ENCODE measurements at regions not wholly inside any gene's neighbourhood (a gene's known extent, or its start where the extent isn't known, plus 50 kb on each side); places are given as distances from the start of the nearest gene placed in this dataset.
"Not testable (repeated sequence)": the region's sequence is repeated elsewhere in the genome, so short reads cannot be mapped to it uniquely, and the experiment has no call there.

DNA sequence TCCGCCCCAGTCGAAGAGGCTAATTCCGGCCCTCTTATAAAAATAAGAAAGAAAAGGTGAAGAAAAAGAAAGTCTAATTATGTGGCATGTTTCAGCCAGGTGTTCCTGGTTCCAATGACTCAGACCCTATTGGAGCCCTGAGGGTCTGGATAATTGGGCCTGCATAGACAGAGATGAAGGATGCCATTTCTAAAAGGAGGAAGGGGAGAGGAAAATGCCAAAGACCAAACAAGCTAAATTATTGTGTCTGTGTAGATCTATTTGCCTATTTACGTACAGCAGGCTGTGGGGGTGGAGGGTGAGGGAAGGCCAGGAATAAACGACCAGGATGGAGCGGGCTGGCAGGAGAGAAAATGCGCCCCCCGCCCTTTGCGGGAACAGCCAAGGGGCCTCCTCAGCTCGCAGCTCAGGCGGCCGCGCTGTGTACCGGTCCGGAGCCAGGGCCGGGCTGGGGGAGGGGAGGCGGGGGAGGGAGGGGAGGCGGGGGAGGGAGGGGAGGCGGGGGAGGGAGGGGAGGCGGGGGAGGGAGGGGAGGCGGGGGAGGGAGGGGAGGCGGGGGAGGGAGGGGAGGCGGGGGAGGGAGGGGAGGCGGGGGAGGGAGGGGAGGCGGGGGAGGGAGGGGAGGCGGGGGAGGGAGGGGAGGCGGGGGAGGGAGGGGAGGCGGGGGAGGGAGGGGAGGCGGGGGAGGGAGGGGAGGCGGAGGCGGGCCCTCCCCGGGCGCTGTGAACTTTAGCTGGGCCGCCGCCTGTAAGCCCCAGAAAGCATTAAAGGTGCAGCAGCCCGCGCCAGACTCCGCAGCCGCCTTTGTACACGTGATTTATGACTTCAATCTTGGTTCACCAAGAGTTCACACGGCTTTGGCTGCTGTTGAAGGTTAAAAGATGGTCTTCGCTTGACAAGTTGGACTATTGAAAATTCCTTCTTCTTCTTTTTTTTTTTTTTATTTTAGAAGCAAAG, 113.0 kb upstream of the FOXD4L5 start:
- not testable (repeated sequence) for H3K4me3 Mint-ChIP-seq, H3K27ac Mint-ChIP-seq, H3K9me3 Mint-ChIP-seq, H3K27me3 Mint-ChIP-seq, H3K36me3 Mint-ChIP-seq, H3K4me1 Mint-ChIP-seq, DNase-seq

DNA sequence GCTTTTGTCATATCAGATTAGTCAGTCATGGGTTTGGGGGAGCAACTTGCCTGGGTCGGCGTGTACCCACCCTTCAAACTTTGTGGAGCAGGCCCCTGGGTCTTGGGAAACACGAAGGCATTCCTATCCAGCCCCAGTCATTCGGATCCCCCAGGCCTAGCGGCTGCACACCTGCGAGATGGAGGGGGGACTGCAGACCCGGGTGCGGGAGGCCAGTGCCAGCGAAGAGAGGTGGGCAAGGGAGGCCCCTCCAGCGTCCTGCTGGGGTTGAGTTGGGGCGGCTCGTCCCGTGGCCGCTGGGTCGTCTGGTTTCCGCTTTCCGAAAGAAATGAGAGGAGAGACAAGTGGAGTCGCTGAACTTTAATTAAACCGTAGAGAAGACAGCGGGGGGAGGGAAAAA, 112.2 kb upstream of the FOXD4L5 start:
- H3K4me1 Mint-ChIP-seq, H3K27me3 Mint-ChIP-seq, H3K36me3 Mint-ChIP-seq, DNase-seq, H3K4me3 Mint-ChIP-seq, H3K27ac Mint-ChIP-seq, H3K9me3 Mint-ChIP-seq: not testable (repeated sequence)

DNA sequence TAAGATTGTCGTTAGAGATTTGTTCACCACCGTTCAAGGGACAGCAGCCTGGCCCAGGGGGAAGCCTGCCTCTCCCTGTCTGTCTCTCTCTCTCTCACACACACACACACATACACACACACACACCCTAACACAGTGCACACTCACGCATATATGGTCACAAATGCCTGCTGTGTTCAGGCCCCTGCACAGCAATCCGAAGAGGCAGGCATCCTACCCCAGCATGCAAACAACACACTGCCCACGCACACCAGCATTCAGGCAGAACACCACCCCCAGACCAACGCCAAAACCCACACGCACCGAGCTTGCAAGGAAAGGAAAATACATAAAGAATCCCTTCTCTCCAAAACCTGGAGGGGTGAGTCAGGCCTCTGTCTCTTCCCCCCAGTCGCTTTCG, 111.6 kb upstream of the FOXD4L5 start:
- not testable (repeated sequence) for H3K27ac Mint-ChIP-seq, DNase-seq, H3K4me1 Mint-ChIP-seq, H3K9me3 Mint-ChIP-seq, H3K4me3 Mint-ChIP-seq, H3K27me3 Mint-ChIP-seq, H3K36me3 Mint-ChIP-seq

DNA sequence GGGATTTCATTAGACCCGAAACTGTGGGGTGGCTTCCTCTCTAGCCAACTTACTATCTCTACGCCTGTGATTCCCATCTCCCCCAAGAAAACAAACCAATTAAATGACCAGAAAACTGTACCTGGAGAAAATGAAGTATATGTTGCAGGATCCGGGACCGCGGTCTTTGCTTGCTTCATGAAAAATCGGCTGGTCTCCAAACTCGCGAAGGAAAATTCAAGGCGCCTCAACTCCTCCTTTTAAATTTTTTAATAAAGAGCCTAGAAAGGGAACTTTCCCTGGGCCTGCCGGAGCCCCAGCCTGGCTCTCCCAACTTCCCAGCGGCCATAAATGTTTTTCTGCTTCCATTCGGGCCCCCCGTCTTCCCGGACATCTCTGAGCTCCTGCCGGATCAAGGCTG, 110.8 kb upstream of the FOXD4L5 start:
- not testable (repeated sequence) for H3K4me3 Mint-ChIP-seq, H3K4me1 Mint-ChIP-seq

DNA sequence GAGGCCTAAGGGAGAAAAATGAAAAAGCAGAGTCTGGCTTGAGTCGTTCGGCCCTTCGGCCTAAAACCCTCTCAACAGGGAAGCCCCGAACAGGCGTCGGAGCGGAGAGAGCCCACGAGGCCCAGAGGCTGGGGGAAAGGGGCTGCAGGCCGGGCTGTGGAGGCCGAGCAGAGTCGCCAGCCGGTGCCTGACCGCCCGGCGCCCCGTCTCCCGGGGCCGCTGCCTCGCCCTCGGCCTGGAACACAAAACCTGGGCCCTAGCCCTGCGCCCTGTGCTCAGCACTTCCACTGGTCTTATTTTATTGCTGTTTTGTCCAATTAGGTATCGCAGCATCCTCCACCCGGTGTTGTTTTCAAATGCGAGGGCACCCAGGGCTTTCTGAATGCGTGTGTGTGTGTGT, 110.1 kb upstream of the FOXD4L5 start:
- not testable (repeated sequence) for H3K9me3 Mint-ChIP-seq, H3K27ac Mint-ChIP-seq, DNase-seq, H3K4me1 Mint-ChIP-seq, H3K4me3 Mint-ChIP-seq, H3K27me3 Mint-ChIP-seq, H3K36me3 Mint-ChIP-seq

More for the DNA sequence above, 110.8 kb upstream of the FOXD4L5 start:
- H3K27ac Mint-ChIP-seq, H3K27me3 Mint-ChIP-seq, H3K9me3 Mint-ChIP-seq, H3K36me3 Mint-ChIP-seq, DNase-seq: not testable (repeated sequence)

DNA sequence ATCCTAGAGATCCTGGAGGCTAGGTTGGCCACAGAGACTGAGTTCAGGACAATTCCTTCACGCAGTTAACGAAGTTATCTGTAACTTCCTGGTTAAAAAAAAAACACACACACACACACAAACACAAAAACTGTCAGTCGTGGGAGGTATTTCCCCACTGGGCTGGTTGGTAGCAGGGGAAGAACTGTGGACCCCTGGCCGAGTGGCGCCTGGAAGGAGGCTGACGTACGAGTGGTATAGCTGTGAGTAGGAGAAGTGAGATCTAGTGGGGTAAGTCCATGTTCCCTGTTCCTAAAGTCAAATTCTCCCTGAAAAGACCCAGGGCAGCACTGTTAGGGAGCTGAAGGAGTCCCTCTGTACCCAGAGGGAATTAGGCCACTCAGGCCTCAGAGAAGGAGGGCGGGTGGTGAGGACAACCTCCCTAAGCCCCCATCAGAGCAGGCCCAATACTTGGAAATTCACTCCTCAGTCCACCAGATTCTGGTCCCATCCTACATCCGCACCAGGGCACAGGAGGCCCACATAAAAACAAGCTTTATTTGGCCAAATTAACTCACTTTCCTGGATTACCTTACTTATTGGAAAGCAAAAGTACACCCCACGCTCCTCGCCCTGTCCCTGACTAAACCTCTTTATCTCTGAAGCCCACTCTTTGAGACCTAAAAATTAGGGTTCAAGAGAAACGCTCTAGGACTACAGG, 108.3 kb upstream of the FOXD4L5 start:
- not testable (repeated sequence) for H3K36me3 Mint-ChIP-seq, H3K9me3 Mint-ChIP-seq, H3K4me1 Mint-ChIP-seq, H3K27me3 Mint-ChIP-seq, H3K4me3 Mint-ChIP-seq, DNase-seq, H3K27ac Mint-ChIP-seq

DNA sequence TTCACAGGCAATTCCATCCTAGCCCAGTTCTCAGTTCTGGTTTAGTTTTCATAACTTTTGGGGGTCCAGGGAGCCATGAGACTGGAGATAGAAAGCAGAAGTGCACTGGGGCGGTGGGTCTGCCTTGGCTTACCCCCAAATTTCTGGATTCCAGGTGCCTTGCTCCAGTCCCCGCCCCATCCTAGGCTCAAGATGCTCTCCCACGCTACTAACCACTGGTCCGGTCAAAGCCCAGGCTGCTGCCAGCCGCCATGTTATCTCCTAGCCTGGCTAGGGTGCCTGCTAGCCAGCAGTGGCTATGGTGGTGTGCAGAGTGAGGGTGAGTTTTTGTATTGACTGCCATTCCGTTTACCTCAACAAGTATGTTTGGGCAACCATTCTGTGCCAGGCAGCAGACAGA, 107.6 kb upstream of the FOXD4L5 start:
- not testable (repeated sequence) for H3K36me3 Mint-ChIP-seq, H3K4me3 Mint-ChIP-seq, H3K4me1 Mint-ChIP-seq, H3K9me3 Mint-ChIP-seq, H3K27ac Mint-ChIP-seq, H3K27me3 Mint-ChIP-seq, DNase-seq

DNA sequence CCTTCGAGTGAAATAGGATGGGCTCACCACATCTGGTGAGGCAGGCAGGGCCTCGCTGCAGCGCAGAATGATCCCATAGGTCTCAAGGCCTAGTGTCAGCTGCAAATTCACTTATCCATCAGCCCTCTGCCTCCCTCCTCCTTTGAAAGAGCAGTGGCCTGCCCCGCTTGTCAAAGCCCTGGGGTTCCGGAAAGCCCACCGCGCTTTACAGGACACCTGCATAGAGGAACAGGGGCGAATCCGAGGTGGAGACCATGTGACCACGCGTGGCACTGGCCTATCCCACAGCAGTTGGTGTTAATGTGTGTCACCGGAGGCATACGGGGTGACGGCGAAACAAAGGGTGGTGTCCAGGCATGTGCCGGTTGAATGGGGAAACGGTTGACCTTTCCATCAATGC, 104.7 kb upstream of the FOXD4L5 start:
- not testable (repeated sequence) for H3K4me1 Mint-ChIP-seq, H3K27ac Mint-ChIP-seq, DNase-seq, H3K36me3 Mint-ChIP-seq, H3K27me3 Mint-ChIP-seq, H3K9me3 Mint-ChIP-seq, H3K4me3 Mint-ChIP-seq

DNA sequence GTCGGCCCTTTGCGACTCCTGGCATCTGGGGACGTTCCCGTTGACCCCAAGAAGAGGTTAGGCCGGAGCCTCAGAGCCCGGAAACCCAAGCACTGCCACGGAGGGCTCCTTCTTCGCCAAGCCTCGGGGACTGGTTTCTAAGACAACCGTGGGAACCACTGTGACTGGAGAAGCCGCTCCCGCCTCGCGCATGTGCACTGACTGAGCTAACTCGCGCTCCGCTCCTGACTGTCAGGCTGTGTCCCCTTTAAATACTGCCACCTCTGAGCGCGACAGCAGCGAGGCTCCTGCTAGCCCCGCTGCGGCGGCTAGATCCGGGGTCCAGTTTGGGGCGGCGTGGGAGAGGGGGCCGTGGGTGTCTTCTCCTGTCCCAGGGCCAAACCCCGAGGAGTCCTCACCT, 104.2 kb upstream of the FOXD4L5 start:
- not testable (repeated sequence) for H3K27me3 Mint-ChIP-seq, H3K27ac Mint-ChIP-seq, H3K4me3 Mint-ChIP-seq, H3K9me3 Mint-ChIP-seq, DNase-seq, H3K36me3 Mint-ChIP-seq, H3K4me1 Mint-ChIP-seq

DNA sequence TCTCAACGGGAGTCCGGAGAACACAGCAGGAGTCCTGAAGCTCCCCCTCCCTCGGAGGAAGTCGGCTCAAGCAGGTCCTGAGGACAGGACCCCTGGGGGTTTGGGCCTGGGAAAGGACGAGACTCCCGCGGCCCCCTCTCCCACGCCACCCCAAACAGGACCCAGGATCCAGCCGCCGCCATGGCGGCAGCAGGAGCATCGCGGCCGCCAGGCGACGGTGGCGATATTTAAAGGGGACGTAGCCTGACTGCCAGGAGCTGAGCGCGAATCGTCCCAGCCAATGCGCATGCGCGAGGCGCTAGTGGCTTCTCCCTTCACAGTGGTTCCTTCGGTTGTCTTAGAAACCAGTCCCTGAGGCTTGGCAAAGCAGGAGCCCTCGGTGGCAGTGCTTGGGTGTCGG, 101.7 kb upstream of the FOXD4L5 start:
- Mint-ChIP-seq H3K4me3 (peak overlapping the region; percentile 43), H3K9me3 (peaks cover 11% of the 10 kb centered on the region)
- H3K36me3 Mint-ChIP-seq, H3K27ac Mint-ChIP-seq, H3K4me1 Mint-ChIP-seq, H3K27me3 Mint-ChIP-seq: not testable (repeated sequence)
- peak; percentile 76 for DNase-seq

DNA sequence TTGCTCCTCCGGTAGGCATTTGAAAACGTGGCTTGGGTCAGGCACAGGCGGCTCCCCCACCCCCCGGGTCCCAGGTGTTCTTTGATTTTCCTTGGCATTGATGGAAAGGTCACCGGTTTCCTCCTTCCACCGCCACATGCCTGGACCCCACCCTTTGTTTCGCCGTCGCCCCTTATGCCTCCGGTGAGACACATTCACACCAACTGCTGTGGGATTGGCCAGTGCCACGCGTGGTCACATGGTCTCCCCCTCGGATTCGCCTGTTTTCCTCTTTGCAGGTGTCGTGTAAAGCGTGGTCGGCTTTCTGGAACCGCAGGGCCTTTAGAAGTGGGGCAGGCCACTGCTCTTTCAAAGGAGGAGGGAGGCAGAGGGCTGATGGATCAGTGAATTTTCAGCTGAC, 101.2 kb upstream of the FOXD4L5 start:
- not testable (repeated sequence) for H3K36me3 Mint-ChIP-seq, DNase-seq, H3K27ac Mint-ChIP-seq, H3K4me3 Mint-ChIP-seq, H3K27me3 Mint-ChIP-seq, H3K4me1 Mint-ChIP-seq
- peaks cover 11% of the 10 kb centered on the region for H3K9me3 Mint-ChIP-seq

DNA sequence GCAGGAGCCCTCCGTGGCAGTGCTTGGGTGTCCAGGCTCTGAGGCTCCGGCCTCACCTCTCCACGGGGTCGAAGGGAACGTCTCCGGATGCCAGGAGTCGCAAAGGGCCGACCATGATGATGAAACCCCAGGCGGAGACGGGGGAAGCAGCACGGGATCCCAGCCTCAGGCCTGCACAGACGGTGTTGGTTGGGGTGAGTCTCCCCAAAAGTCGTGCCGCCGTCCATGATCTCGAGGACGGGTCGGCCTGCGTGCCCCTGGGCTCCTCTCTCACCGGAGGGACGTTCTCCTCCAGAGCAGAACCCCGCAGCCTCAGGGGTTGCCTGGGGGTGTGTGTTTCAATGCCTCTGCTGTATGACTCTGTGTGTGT, 100.6 kb upstream of the FOXD4L5 start:
- peaks cover 11% of the 10 kb centered on the region for H3K9me3 Mint-ChIP-seq
- H3K27ac Mint-ChIP-seq, H3K4me3 Mint-ChIP-seq, H3K36me3 Mint-ChIP-seq, DNase-seq, H3K27me3 Mint-ChIP-seq, H3K4me1 Mint-ChIP-seq: not testable (repeated sequence)

DNA sequence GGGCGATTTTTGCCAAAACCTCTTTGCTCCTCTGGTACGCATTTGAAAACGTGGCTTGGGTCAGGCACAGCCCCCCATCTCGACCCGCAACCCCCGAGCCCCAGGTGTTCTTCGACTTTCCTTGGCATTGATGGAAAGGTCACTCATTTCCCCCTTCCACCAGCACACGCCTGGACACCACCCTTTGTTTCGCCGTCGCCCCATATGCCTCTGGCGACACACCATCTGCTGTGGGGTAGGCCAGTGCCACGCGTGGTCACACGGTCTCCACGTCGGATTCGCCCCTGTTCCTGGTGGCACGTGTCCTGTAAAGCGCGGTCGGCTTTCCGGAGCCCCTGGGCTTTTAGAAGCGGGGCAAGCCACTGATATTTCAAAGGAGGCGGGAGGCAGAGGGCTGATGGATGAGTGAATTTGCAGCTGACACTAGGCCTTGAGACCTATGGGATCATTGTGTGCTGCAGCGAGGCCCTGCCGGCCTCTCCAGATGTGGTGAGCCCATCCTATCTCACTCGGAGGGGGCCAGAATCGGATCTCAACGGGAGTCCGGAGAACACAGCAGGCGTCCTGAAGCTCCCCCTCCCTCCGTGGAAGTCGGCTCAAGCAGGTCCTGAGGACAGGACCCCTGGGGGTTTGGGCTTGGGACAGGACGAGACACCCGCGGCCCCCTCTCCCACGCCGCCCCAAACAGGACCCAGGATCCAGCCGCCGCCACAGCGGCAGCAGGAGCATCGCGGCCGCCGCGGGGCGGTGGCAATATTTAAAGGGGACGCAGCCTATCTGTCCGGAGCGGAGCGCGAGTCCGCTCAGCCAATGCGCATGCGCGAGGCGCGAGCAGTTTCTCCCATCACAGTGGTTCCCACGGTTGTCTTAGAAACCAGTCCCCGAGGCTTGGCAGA, 100.0 kb upstream of the FOXD4L5 start:
- H3K9me3 Mint-ChIP-seq, result peaks cover 11% of the 10 kb centered on the region
- H3K4me1 Mint-ChIP-seq, H3K27me3 Mint-ChIP-seq, H3K36me3 Mint-ChIP-seq, H3K27ac Mint-ChIP-seq, DNase-seq, H3K4me3 Mint-ChIP-seq: not testable (repeated sequence)

DNA sequence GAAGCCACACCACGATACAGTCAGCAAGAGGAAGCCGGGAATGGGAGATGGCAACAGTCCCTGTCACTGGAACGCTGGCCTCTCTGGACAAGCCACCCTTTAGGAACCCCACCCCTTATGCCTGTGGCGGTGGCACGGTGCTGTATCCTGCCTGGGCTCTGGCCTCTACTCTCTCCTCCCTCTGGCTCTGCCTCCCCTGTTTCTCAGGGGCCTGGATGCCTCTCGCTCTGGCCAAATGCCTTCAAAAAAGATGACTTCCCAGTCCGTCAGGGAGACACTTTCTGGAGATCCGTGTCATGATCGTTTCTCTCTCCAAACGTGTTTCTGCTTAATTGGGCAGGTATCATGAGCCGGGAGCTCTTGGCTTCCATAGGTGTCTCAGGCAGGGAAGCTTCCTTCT, 99.1 kb upstream of the FOXD4L5 start:
- H3K27me3 Mint-ChIP-seq, H3K4me1 Mint-ChIP-seq, DNase-seq, H3K4me3 Mint-ChIP-seq, H3K27ac Mint-ChIP-seq, H3K9me3 Mint-ChIP-seq, H3K36me3 Mint-ChIP-seq: not testable (repeated sequence)

DNA sequence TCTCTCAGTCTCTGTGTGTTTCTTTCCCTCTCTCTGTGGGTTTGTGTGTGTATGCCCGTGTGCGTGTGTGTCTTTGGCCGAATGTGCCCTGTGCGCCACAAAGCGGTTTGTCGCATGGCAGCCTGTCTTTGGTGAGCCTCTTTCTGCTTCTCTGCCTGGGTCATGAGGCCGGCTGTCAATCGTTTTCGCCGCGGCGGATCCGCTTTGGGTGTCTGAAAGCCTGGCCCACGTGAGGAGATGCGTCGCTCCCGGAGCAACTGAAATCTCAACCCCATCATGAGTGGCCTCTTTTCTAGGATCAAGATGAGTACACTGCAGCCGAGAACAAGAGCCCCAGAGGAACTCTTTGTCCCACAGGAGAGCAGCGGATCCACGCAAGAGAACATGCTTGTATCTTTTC, 98.6 kb upstream of the FOXD4L5 start:
- DNase-seq, H3K4me1 Mint-ChIP-seq, H3K27me3 Mint-ChIP-seq, H3K4me3 Mint-ChIP-seq, H3K9me3 Mint-ChIP-seq, H3K36me3 Mint-ChIP-seq, H3K27ac Mint-ChIP-seq: not testable (repeated sequence)
